T47D (cell line): ENCODE measurements at regions not wholly inside any gene's neighbourhood (a gene's known extent, or its start where the extent isn't known, plus 50 kb on each side); places are given as distances from the start of the nearest gene placed in this dataset.
"Not testable (repeated sequence)": the region's sequence is repeated elsewhere in the genome, so short reads cannot be mapped to it uniquely, and the experiment has no call there.

ENCODE experiments used
- DNase-seq, 2 experiments: peaks; one replicate each; pipeline versions ENCODE4 v3.0.0 to v3.0.0-alpha.2; 2011 to 2012; ENCODE audit warnings: low read depth in 1 of 2, low spot score in 1 of 2
- in situ Hi-C: cut with HindIII; loops from 2 replicates; pipeline ENCODE4 v1.10.0; 2016; ENCODE audit warnings: low sequenced_read_pairs, low pct_unique_long_range_greater_than_20kb

- DNase-seq, in situ Hi-C loops: not testable (repeated sequence)
Observed at GRCh38 chr9:94387338-94388010, 59.0 kb upstream of the NUTM2F start.

- DNase-seq, in situ Hi-C loops: not testable (repeated sequence)
Observed at GRCh38 chr9:94388011-94388406, 59.6 kb upstream of the NUTM2F start.

- in situ Hi-C loops, DNase-seq: not testable (repeated sequence)
Observed at GRCh38 chr9:94390425-94391098, 62.1 kb upstream of the NUTM2F start.

GRCh38 chr9:94392971-94393624 lies 64.7 kb upstream of the NUTM2F start:
- DNase-seq, in situ Hi-C loops: not testable (repeated sequence)

- in situ Hi-C loops, DNase-seq: not testable (repeated sequence)
Observed at GRCh38 chr9:94397766-94398379, 69.4 kb upstream of the NUTM2F start.

GRCh38 chr9:94400461-94400860 lies 72.0 kb upstream of the NUTM2F start:
- in situ Hi-C loops, DNase-seq: not testable (repeated sequence)

- DNase-seq, in situ Hi-C loops: not testable (repeated sequence)
Observed at GRCh38 chr9:94402795-94403194, 74.4 kb upstream of the NUTM2F start.

GRCh38 chr9:94403571-94403970 lies 75.1 kb upstream of the NUTM2F start:
- in situ Hi-C loops, DNase-seq: not testable (repeated sequence)

GRCh38 chr9:94413665-94414064 lies 85.2 kb upstream of the NUTM2F start:
- DNase-seq, in situ Hi-C loops: not testable (repeated sequence)

- DNase-seq, in situ Hi-C loops: not testable (repeated sequence)
Observed at GRCh38 chr9:94415111-94415510, 86.7 kb upstream of the NUTM2F start.

GRCh38 chr9:94420098-94420497 lies 91.7 kb upstream of the NUTM2F start:
- DNase-seq, in situ Hi-C loops: not testable (repeated sequence)

GRCh38 chr9:94421951-94422350 lies 93.5 kb upstream of the NUTM2F start:
- DNase-seq, in situ Hi-C loops: not testable (repeated sequence)

- in situ Hi-C loops, DNase-seq: not testable (repeated sequence)
Observed at GRCh38 chr9:94425312-94425711, 96.9 kb upstream of the NUTM2F start.

- in situ Hi-C loops, DNase-seq: not testable (repeated sequence)
Observed at GRCh38 chr9:94437128-94437527, 108.7 kb upstream of the NUTM2F start.

GRCh38 chr9:94438336-94438735 lies 109.9 kb upstream of the NUTM2F start:
- in situ Hi-C loops = not testable (repeated sequence)

GRCh38 chr9:94441146-94441545 lies 112.7 kb upstream of the NUTM2F start:
- in situ Hi-C loops, DNase-seq: not testable (repeated sequence)

More at GRCh38 chr9:94438336-94438735, 109.9 kb upstream of the NUTM2F start:
- DNase-seq = not testable (repeated sequence)
